Putamen (tissue), 1 donor: ENCODE measurements at regions not wholly inside any gene's neighbourhood (a gene's known extent, or its start where the extent isn't known, plus 50 kb on each side); places are given as distances from the start of the nearest gene placed in this dataset.
"Not testable (repeated sequence)": the region's sequence is repeated elsewhere in the genome, so short reads cannot be mapped to it uniquely, and the experiment has no call there.

Source experiments
- DNase-seq: peaks from one replicate; pipeline ENCODE4 v3.0.0-alpha.2; 2016; ENCODE audit warnings: low spot score

DNA sequence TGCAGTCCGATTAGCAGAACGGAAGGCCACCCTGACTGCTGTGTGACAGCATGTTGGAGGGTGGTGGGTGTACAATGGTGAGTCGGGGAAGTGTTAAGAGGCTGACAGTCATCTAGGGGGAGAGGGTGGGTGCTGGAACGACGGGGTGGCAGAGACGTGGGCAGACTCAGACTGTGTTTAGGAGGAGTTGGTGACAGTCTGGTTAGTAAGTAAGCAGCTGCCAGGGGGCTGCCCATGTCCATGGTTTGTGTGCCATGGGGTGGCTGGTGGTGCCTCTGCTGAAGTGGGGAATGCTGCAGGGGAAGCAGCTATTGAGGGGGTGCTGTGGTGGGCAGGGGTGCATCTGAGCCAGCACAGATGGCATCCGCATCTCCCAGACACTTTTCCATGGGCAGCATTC is 51.3 kb upstream of the BOD1 start:
- no peak for DNase-seq

DNA sequence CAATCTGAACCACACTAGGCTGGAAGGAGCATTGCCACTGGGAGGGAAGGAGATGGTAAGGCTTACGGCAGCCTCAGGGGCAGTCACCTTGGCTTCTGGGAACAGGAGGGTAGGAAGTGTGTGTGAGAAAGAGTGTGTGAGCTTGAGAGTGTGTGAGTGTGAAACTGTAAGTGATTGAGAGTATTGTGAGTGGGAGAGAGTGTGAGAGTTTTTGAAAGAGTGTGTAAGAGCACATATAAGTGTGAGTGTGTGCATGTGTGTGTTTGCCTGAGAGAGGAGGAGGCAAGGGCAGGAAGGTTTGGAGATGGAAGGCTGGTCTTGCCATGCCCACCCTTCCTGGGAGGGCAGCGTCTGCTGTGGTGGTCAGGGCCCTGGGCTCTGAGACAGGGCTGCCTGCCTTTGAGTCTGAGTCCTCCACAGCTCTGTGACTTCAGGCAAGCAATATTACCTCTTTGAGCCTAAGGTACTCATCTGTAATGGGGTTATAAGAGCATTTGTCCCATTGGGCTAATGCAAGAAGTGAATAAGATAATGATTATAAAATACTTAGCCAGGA is 51.9 kb upstream of the BOD1 start:
- DNase-seq = no peak

DNA sequence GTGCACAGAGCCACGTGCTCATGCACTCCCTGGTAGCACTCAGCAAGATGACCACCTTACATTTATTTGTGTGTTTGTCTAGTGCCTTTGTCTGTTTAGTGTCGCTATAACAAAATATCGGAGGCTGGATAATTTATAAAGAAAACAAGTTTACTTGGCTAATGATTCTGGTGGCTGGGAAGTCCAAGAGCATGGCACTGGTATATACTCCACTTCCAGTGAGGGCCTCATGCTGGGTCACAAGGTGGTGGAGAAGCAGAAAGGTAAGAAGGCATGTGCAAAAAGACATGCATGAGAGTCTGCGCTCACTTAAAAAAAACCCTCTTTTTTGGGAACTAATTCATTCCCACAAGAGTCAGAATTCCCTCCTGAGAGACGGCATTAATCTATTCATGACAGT is 52.5 kb upstream of the BOD1 start:
- DNase-seq = no peak

- no peak for DNase-seq
Measured at GRCh38 chr5:173669483-173669882, 53.0 kb upstream of the BOD1 start.

DNA sequence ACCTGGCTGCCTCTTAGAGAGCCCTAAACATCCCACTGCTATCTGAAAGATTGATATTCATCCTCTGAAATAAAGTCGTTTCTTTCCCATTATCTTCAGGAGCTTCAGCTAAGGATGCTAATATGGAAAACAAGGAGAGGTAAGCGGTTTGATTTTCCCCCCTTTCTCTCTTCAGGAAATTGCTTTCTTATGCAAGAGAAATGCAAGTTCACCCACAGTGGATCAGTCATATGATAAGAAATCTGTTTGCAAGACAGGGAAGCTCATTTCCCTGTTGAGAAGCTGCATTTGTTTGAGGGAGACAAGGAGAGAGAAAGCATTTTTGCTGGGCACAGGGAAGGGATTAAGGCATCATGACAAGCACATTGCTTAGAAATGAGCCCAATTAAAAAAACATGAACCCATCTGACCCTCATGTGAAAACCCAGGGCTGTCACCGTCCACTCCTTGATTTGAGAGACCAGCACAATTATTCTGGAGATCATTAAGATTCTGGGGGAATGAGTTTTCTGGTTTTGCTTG is 53.7 kb upstream of the BOD1 start:
- peak; percentile 67 for DNase-seq

- DNase-seq = no peak
Measured at GRCh38 chr5:173670791-173671120, 54.3 kb upstream of the BOD1 start.

DNA sequence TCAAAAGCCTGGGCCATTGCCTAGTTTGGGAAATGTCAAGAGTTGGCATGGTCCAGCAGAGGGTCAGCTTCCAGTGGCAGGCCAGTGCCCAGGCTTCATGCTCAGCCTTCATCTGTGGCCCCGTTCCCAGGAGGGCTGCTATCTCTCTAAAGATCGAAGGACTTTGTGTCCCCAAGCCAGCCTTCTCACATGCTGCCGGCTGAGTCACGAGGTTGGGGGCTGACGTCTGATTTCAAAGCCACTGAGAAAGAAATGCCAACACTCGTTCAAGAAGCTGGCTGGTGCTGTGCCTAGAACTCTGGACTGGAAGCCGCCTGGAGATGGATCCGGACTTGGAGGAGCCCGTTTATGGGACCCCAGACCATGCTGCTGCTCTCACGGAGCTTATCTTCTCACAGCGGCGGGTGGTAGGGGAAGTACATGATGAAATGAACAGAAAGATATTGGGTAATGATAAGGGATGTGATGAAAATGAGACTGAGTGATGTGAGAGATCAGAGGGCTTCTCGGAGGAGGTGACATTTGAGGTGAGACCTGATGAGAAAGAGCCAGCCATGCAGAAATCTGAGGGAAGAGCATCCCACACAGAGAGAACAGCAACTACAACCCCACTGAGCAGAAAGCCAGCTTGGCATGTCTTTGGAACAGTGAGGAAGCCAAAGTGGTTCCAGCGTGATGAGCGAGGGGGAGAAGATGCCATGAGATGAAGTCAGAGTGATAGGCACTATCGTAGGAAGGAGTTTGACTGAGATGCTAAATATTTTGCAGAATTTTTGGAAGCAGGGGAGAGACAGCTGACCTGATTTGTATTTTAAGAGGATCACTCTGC is 54.9 kb upstream of the BOD1 start:
- peak; percentile 89 for DNase-seq

DNA sequence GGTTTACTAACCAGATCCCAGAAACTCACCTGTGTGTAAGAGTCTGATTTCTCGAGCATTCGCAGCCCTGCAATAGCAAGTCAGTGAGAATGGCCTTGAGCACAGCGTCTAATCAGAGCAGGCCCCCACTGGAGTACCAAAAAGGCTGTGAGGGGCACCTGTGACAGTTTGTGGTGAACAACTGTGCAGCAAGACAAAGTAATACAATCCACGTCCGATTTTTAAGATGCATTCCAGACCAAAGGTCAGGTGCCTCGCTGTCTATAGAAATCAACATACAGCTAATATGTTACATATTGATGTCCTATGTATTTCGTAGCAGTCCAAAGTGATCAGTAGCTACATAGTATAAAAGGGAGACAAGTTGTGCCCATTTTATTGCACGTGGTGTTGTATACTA is 55.7 kb upstream of the BOD1 start:
- no peak for DNase-seq

DNA sequence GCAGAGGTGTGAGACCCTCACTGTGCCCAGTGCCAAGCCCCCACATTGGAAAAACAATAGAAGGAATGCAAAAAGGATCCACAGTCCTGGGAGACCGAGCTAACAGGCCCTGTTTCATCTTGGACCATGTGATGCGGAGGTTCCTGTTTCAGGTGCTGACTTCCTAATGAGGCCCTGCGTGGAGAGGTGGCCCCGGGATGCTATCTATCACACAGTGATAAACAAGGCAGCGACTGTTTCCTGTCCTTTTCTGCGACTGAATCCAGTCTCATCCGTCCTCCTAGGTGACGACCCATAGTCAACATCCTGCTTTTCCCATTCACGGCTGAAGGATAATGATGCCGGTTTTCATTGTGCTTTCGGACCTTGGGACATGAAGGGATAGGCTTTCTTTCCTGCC is 56.4 kb upstream of the BOD1 start:
- DNase-seq = no peak

DNA sequence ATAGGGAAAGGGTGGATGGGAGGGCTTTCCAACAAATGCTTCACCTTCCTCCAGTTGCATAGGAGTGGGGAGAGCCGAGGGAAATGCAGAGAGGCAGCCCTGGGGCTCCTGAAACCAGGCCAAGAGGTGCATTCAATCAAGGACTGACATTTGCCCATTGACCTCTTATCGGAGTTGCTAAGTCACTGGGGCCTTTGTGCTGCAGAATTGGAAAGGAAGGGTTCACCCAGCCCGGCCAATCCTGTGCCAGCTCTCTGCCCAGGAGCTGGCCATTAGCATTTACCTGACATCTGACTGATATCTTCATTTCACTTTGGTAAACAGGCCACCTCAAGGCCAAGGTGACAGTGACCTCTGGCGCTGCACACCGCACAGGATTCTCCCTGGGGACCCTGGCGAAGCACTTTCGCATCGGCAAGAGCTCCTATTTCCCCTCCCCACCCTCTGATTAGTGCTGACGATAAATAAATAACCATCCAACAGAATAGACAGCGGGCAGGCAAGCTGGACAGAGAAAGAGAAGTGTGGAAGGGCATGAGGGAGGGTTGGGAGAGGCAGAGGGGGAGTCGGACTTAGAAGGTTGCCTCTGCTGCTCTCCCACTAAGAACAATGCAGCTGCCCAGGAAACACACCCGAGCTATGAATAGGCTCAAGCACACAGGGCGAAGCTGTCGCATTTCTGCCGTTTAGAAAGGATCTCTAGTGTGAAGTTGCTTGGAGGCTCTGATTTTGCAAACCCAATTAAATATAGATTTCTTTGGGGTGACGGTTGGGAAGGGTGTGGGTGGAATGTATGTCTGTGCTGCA is 57.0 kb upstream of the BOD1 start:
- DNase-seq = peak; percentile 64

- no peak for DNase-seq
Measured at GRCh38 chr5:173675287-173675996, 59.0 kb upstream of the BOD1 start.

- DNase-seq = no peak
Measured at GRCh38 chr5:173676375-173676774, 59.9 kb upstream of the BOD1 start.

- DNase-seq = no peak
Measured at GRCh38 chr5:173677125-173677672, 60.7 kb upstream of the BOD1 start.

GRCh38 chr5:173679909-173680630 is 63.6 kb upstream of the BOD1 start:
- DNase-seq = no peak

- no peak for DNase-seq
Measured at GRCh38 chr5:173680660-173681242, 64.3 kb upstream of the BOD1 start.

GRCh38 chr5:173682313-173682712 is 65.9 kb upstream of the BOD1 start:
- DNase-seq = no peak

DNA sequence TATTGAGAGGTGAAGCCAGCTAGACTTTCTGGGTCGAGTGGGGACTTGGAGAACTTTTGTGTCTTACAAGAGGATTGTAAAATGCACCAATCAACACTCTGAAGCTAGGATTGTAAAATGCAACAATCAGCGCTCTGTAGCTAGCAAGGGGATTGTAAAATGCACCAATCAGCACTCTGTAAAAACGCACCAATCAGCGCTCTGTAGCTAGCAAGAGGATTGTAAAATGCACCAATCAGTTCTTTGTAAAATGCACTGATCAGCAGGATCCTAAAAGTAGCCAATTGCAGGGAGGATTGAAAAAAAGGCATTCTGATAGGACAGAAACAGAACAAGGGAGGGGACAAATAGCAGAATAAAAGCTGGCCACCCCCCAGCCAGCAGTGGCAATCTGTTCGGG is 68.1 kb upstream of the BOD1 start:
- DNase-seq = not testable (repeated sequence)

- no peak for DNase-seq
Measured at GRCh38 chr5:173686950-173687349, 70.5 kb upstream of the BOD1 start.

- DNase-seq = no peak
Measured at GRCh38 chr5:173688703-173689102, 72.3 kb upstream of the BOD1 start.

DNA sequence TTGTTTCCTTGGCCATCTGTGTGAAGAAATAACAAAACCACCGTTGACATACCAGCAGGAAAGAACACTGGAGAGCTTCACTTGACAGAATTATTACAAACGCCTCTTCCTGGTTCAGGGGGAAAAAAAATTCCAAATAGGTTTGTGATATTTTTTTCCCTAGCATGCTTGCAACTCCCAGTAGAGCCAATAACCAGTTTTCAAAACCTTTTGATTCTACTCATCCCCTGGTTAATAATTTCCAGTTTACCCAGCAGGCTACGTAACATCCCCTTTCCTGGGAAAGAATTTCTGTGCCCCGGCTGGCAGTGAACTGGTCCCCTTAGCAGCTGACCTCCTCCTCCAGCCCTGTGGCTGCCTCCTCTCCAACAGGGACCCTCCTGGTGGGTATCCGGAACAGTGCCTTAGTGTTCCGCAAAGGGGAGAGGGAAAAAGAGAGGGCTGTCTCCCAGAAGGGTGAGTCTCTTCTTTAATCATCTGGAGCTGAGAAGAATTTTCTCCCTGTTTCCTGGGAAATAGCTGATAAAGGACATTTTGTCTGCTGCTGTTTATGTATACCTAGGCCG is 72.8 kb upstream of the BOD1 start:
- DNase-seq = no peak
